ENCODE measurements at regions not wholly inside any gene's neighbourhood (a gene's known extent, or its start where the extent isn't known, plus 50 kb on each side); places are given as distances from the start of the nearest gene placed in this dataset.

GRCh38 chr13:51518827-51519226 is 65.4 kb upstream of the WDFY2 start:
- Mint-ChIP-seq H3K4me3 (no peak overlapping the region), H3K36me3 (ENCODE audit: low read depth) (no peaks in the 10 kb centered on the region), H3K4me1 (ENCODE audit: low read depth) (peaks cover 22% of the 10 kb centered on the region), H3K27me3 (no peaks in the 10 kb centered on the region), H3K9me3 (no peaks in the 10 kb centered on the region), H3K27ac (no peak overlapping the region)
- Histone ChIP-seq H3K36me3 (ENCODE audit: insufficient read depth, low read length) (no peaks in the 10 kb centered on the region), H3K27ac (ENCODE audit: low read depth in 1 of 2, low read length in 2 of 2) (no peak overlapping the region), H3K9me3 (ENCODE audit: control insufficient read depth in 1 of 2, insufficient read depth in 1 of 2, low read length in 2 of 2) (no peaks in the 10 kb centered on the region), H3K4me3 (ENCODE audit: low read length) (no peak overlapping the region), H3K27me3 (ENCODE audit: control insufficient read depth in 1 of 2, insufficient read depth in 2 of 2, low read length in 2 of 2) (no peaks in the 10 kb centered on the region), H3K4me1 (ENCODE audit: insufficient read depth, low read length) (peaks cover 15% of the 10 kb centered on the region)
- ChIA-PET CTCF (no interaction called here), POLR2A (interaction anchor here (1.5 kb wide), 1 partner anchor 65 kb away, joined by 4 read pairs; the partner anchor contains the start of gene INTS6)
- intact Hi-C loops (cut with DNase I, micrococcal nuclease), result loop anchor here in 1 of 2 experiments (5.0 kb wide), 1 partner anchor 38 kb away; no protein-coding TSS in a partner anchor
- TF ChIP-seq CTCF (IDR thresholded peaks at IDR 0.05), result no peak
- DNase-seq (peak in 4 of 14 experiments; percentile 3 to 59 (median 37)), ATAC-seq (ENCODE audit: poor library complexity) (no peak)

- H3K27me3 ChIP-seq (ENCODE audit: control insufficient read depth in 1 of 2, insufficient read depth in 2 of 2, low read length in 2 of 2), result no peaks in the 10 kb centered on the region
- H3K4me1 Mint-ChIP-seq (ENCODE audit: low read depth), result peaks cover 22% of the 10 kb centered on the region
- H3K36me3 Mint-ChIP-seq (ENCODE audit: low read depth), result no peaks in the 10 kb centered on the region
- peaks cover 15% of the 10 kb centered on the region for H3K4me1 ChIP-seq (ENCODE audit: insufficient read depth, low read length)
- H3K4me3 ChIP-seq (ENCODE audit: low read length), result no peak overlapping the region
- H3K36me3 ChIP-seq (ENCODE audit: insufficient read depth, low read length), result no peaks in the 10 kb centered on the region
- no peak overlapping the region for H3K4me3 Mint-ChIP-seq
- no peaks in the 10 kb centered on the region for H3K27me3 Mint-ChIP-seq
- no peaks in the 10 kb centered on the region for H3K9me3 ChIP-seq (ENCODE audit: control insufficient read depth in 1 of 2, insufficient read depth in 1 of 2, low read length in 2 of 2)
- POLR2A ChIA-PET, result interaction anchor here (1.0 kb wide), 1 partner anchor 67 kb away, joined by 3 read pairs; the partner anchor contains the start of gene INTS6
- DNase-seq, result no peak
- H3K9me3 Mint-ChIP-seq, result no peaks in the 10 kb centered on the region
- H3K27ac ChIP-seq (ENCODE audit: low read depth in 1 of 2, low read length in 2 of 2), result no peak overlapping the region
- CTCF ChIA-PET, result no interaction called here
- intact Hi-C loops (cut with DNase I, micrococcal nuclease), result loop anchor here in 1 of 2 experiments (5.0 kb wide), 1 partner anchor 38 kb away; no protein-coding TSS in a partner anchor
- TF ChIP-seq CTCF (IDR thresholded peaks at IDR 0.05), result no peak
- ATAC-seq (ENCODE audit: poor library complexity), result no peak
- H3K27ac Mint-ChIP-seq, result no peak overlapping the region
Measured at GRCh38 chr13:51519771-51520216, 64.5 kb upstream of the WDFY2 start.

GRCh38 chr13:51520524-51520923 is 63.7 kb upstream of the WDFY2 start:
- Mint-ChIP-seq H3K4me3 (no peak overlapping the region), H3K27ac (no peak overlapping the region), H3K4me1 (ENCODE audit: low read depth) (peaks cover 22% of the 10 kb centered on the region), H3K27me3 (no peaks in the 10 kb centered on the region), H3K36me3 (ENCODE audit: low read depth) (no peaks in the 10 kb centered on the region), H3K9me3 (no peaks in the 10 kb centered on the region)
- no peak for DNase-seq
- no peak overlapping the region for H3K27ac ChIP-seq (ENCODE audit: low read depth in 1 of 2, low read length in 2 of 2)
- ChIA-PET CTCF (no interaction called here), POLR2A (interaction anchor here (1.0 kb wide), 1 partner anchor 68 kb away, joined by 3 read pairs; the partner anchor contains the start of gene INTS6)
- H3K9me3 ChIP-seq (ENCODE audit: control insufficient read depth in 1 of 2, insufficient read depth in 1 of 2, low read length in 2 of 2), result no peaks in the 10 kb centered on the region
- intact Hi-C loops (cut with DNase I, micrococcal nuclease), result no loop called here
- peaks cover 15% of the 10 kb centered on the region for H3K4me1 ChIP-seq (ENCODE audit: insufficient read depth, low read length)
- H3K36me3 ChIP-seq (ENCODE audit: insufficient read depth, low read length), result no peaks in the 10 kb centered on the region
- TF ChIP-seq CTCF (IDR thresholded peaks at IDR 0.05), result no peak
- no peak for ATAC-seq (ENCODE audit: poor library complexity)
- no peaks in the 10 kb centered on the region for H3K27me3 ChIP-seq (ENCODE audit: control insufficient read depth in 1 of 2, insufficient read depth in 2 of 2, low read length in 2 of 2)
- no peak overlapping the region for H3K4me3 ChIP-seq (ENCODE audit: low read length)
